ENCODE measurements at regions not wholly inside any gene's neighbourhood (a gene's known extent, or its start where the extent isn't known, plus 50 kb on each side); places are given as distances from the start of the nearest gene placed in this dataset.

GRCh38 chr6:87825821-87826221 is 123.8 kb upstream of the AKIRIN2 start:
- TF ChIP-seq CTCF (conservative IDR thresholded peaks at IDR 0.05; ENCODE audit: low read depth, low read length) (no peak), EZH2 (IDR thresholded peaks at IDR 0.05; ENCODE audit: borderline replicate concordance, low read depth, low read length, poor library complexity, severe bottlenecking) (no peak)
